Fibroblast of skin of left biceps (primary cell): ENCODE measurements at regions not wholly inside any gene's neighbourhood (a gene's known extent, or its start where the extent isn't known, plus 50 kb on each side); places are given as distances from the start of the nearest gene placed in this dataset.
A peak's percentile ranks its signal among the peaks of the same experiment; 100 is the strongest.
"Not testable (repeated sequence)": the region's sequence is repeated elsewhere in the genome, so short reads cannot be mapped to it uniquely, and the experiment has no call there.

Experiments used
- DNase-seq, 2 experiments: peaks; one replicate each; pipeline ENCODE4 v3.0.0-alpha.2; 2013; ENCODE audit warnings: low read depth in 2 of 2

GRCh38 chr3:166340604-166341266, 503.5 kb upstream of the BCHE start:
- DNase-seq: no peak

- DNase-seq: no peak
These were observed 487.2 kb upstream of the BCHE start for GRCh38 chr3:166324401-166324800.

- DNase-seq: no peak
These were observed 485.2 kb upstream of the BCHE start for GRCh38 chr3:166322391-166322790.

GRCh38 chr3:166307756-166308350, 470.6 kb upstream of the BCHE start:
- no peak for DNase-seq

GRCh38 chr3:166304584-166304983, 467.4 kb upstream of the BCHE start:
- DNase-seq: no peak

- DNase-seq: no peak
These were observed 466.5 kb upstream of the BCHE start for GRCh38 chr3:166303681-166304080.

- no peak for DNase-seq
These were observed 465.1 kb upstream of the BCHE start for GRCh38 chr3:166302331-166302730.

GRCh38 chr3:166296179-166296783, 459.1 kb upstream of the BCHE start:
- no peak for DNase-seq

GRCh38 chr3:166291186-166291955, 454.1 kb upstream of the BCHE start:
- no peak for DNase-seq

GRCh38 chr3:166285001-166285400, 447.8 kb upstream of the BCHE start:
- DNase-seq: no peak

GRCh38 chr3:166283840-166284239, 446.6 kb upstream of the BCHE start:
- DNase-seq: peak; percentile 54 to 64

- DNase-seq: no peak
These were observed 445.7 kb upstream of the BCHE start for GRCh38 chr3:166282931-166283330.

- no peak for DNase-seq
These were observed 442.4 kb upstream of the BCHE start for GRCh38 chr3:166279636-166280035.

- DNase-seq: no peak
These were observed 437.8 kb upstream of the BCHE start for GRCh38 chr3:166275024-166275390.

- DNase-seq: peak in 1 of 2 experiments; percentile 8
These were observed 437.3 kb upstream of the BCHE start for GRCh38 chr3:166274351-166275023.

GRCh38 chr3:166270429-166270828, 433.2 kb upstream of the BCHE start:
- DNase-seq: no peak

GRCh38 chr3:166265153-166265552, 427.9 kb upstream of the BCHE start:
- DNase-seq: no peak

- DNase-seq: no peak
These were observed 426.2 kb upstream of the BCHE start for GRCh38 chr3:166263460-166263859.

- not testable (repeated sequence) for DNase-seq
These were observed 421.1 kb upstream of the BCHE start for GRCh38 chr3:166258293-166258850.

- DNase-seq: no peak
These were observed 420.5 kb upstream of the BCHE start for GRCh38 chr3:166257715-166258114.

- DNase-seq: no peak
These were observed 411.6 kb upstream of the BCHE start for GRCh38 chr3:166248784-166249183.

- no peak for DNase-seq
These were observed 406.3 kb upstream of the BCHE start for GRCh38 chr3:166243511-166243910.
